ENCODE measurements at regions not wholly inside any gene's neighbourhood (a gene's known extent, or its start where the extent isn't known, plus 50 kb on each side); places are given as distances from the start of the nearest gene placed in this dataset.

DNA sequence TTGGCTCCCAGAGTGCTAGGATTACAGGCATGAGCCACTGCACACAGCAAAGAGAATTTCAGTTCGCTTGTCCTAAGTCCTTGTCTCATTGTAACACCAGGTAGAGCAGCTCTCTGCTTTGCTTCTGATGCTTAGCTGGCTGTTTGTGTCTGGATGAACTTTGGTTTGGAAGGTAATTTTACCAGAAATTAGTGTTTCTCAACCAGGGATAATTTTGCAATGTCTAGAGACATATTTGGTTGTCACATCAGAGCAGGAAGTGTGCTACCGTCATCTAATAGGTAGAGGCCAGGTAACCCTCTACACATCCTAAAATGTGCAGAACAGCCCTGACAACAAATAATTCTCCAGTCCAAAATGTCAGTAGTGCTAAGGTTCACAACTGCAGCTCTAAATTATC lies 108.8 kb downstream of the SNX18 start:
- Histone ChIP-seq H3K4me3 (no peak overlapping the region), H3K36me3 (no peaks in the 10 kb centered on the region), H3K9me3 (no peaks in the 10 kb centered on the region), H3K4me1 (peaks cover 0 to 45% (median 18%) of the 10 kb centered on the region in 4 donors), H3K27me3 (no peaks in the 10 kb centered on the region), H3K27ac (peak overlapping the region; percentile 16 to 85 (median 19))
- DNase-seq (peak in 1 of 3 donors; percentile 56), ATAC-seq (peak; percentile 75 to 86 (median 78))
- WGBS (ENCODE audit: insufficient coverage, low coverage, low lambda C conversion rate, missing lambda C conversion rate), result 22% methylated on average over 2 of the region's 2 CpGs
- TF ChIP-seq, protein P1, sequence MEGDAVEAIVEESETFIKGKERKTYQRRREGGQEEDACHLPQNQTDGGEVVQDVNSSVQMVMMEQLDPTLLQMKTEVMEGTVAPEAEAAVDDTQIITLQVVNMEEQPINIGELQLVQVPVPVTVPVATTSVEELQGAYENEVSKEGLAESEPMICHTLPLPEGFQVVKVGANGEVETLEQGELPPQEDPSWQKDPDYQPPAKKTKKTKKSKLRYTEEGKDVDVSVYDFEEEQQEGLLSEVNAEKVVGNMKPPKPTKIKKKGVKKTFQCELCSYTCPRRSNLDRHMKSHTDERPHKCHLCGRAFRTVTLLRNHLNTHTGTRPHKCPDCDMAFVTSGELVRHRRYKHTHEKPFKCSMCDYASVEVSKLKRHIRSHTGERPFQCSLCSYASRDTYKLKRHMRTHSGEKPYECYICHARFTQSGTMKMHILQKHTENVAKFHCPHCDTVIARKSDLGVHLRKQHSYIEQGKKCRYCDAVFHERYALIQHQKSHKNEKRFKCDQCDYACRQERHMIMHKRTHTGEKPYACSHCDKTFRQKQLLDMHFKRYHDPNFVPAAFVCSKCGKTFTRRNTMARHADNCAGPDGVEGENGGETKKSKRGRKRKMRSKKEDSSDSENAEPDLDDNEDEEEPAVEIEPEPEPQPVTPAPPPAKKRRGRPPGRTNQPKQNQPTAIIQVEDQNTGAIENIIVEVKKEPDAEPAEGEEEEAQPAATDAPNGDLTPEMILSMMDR (IDR thresholded peaks at IDR 0.05), result no peak
- peak; percentile 63 for TF ChIP-seq POLR2A (IDR thresholded peaks at IDR 0.05)
- intact Hi-C loops (cut with DNase I), result no loop called here

DNA sequence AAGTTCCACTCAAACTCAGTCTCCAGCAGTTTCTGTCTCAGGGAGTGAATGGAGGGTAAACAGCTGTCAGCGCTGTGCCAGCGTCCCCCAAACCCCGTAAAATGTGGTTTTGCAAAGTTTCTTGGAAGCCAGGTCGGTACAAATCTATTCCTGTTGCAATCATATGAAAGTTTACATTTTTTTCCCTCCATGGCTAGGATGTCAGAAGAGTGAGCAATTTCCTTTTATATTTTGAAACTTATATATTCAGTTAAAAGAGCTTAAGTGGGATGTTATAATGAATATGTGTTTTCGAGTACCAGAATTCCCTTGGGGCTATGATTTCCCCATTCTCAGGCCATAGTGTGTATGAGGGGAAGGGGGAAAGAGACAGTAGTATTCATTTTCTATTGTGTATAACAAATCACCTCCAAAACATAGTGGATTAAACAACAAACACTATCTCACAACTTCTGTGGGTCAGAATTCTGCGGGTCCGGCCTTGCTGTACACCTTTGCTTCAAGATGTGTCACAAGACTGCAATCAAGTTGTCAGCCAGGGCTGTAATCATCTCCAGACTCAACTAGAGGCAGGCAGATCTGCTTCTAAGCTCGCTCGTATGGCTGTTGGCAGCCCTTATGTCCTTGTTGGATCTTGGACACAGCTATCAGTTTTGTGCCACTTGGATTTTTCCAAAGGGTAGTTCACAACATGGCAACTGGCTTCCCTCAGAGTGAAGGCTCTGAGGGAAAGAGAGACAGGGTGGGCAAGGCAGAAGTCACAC lies 107.4 kb downstream of the SNX18 start:
- Histone ChIP-seq H3K9me3 (no peaks in the 10 kb centered on the region), H3K4me1 (peaks cover 0 to 49% (median 18%) of the 10 kb centered on the region in 4 donors), H3K4me3 (no peak overlapping the region), H3K36me3 (no peaks in the 10 kb centered on the region), H3K27me3 (no peaks in the 10 kb centered on the region), H3K27ac (peak overlapping the region; percentile 8 to 85 (median 16))
- intact Hi-C loops (cut with DNase I), result no loop called here
- no peak for TF ChIP-seq POLR2A (IDR thresholded peaks at IDR 0.05)
- TF ChIP-seq, protein P1 (IDR thresholded peaks at IDR 0.05), result no peak
- WGBS (ENCODE audit: insufficient coverage, low coverage, low lambda C conversion rate, missing lambda C conversion rate), result 67% methylated on average over 9 of the region's 9 CpGs
- DNase-seq (no peak), ATAC-seq (no peak)

DNA sequence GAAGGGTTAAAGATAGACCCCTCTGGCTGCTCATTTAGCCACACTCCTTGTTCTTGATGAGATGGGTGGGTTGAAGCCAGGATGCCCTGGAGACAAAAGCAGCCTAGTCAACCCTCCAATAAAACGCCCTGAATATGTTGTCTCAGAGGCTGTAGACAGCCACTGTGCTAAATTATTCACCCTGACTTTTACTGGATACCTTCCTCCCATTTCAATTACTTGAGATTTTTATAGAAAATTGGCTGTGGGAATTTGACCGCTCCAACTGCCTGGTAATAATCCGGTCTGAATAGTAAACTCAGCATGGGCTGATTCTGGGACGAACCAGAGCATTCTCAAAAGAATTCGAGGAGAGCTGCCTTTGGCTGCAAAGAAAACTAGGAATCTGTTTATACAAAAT lies 104.2 kb downstream of the SNX18 start:
- WGBS (ENCODE audit: insufficient coverage, low coverage, low lambda C conversion rate, missing lambda C conversion rate), result 96% methylated on average over 5 of the region's 5 CpGs
- H3K27ac ChIP-seq, result peak overlapping the region in 1 of 3 donors; percentile 58
- peaks cover 0 to 35% (median 18%) of the 10 kb centered on the region in 4 donors for H3K4me1 ChIP-seq
- intact Hi-C loops (cut with DNase I), result no loop called here
- DNase-seq, result no peak
- no peak for ATAC-seq
- H3K27me3 ChIP-seq, result no peaks in the 10 kb centered on the region
- H3K36me3 ChIP-seq, result no peaks in the 10 kb centered on the region
- no peak overlapping the region for H3K4me3 ChIP-seq
- H3K9me3 ChIP-seq, result no peaks in the 10 kb centered on the region
- TF ChIP-seq POLR2A (IDR thresholded peaks at IDR 0.05), result no peak

DNA sequence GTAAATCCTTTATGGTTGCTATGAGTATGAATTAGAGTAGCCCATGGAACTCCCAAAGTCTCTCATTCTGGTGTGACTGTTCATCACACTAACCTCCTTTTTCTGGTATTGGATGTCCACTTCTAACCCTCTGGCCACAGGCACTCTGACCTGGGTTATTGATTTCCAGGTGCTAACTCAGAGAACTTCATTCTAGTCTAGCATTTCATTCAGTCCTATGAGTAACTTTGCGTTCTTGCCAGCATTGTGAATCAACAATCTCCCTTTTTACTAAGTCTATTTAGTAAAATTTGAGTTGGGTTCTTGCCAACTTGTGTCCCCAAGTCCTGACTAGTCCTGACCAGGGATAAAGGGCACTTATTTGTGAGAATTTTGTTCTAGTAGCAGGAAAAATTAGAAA lies 103.5 kb downstream of the SNX18 start:
- Histone ChIP-seq H3K27ac (peak overlapping the region in 1 of 3 donors; percentile 58), H3K4me1 (peaks cover 0 to 36% (median 19%) of the 10 kb centered on the region in 4 donors), H3K9me3 (no peaks in the 10 kb centered on the region), H3K36me3 (no peaks in the 10 kb centered on the region), H3K4me3 (no peak overlapping the region), H3K27me3 (no peaks in the 10 kb centered on the region)
- no peak for TF ChIP-seq POLR2A (IDR thresholded peaks at IDR 0.05)
- TF ChIP-seq, protein P1 (IDR thresholded peaks at IDR 0.05), result no peak
- ATAC-seq (peak; percentile 74 to 84 (median 80)), DNase-seq (no peak)
- intact Hi-C loops (cut with DNase I), result no loop called here
- 15% methylated on average over 1 of the region's 1 CpG for WGBS (ENCODE audit: insufficient coverage, low coverage, low lambda C conversion rate, missing lambda C conversion rate)

DNA sequence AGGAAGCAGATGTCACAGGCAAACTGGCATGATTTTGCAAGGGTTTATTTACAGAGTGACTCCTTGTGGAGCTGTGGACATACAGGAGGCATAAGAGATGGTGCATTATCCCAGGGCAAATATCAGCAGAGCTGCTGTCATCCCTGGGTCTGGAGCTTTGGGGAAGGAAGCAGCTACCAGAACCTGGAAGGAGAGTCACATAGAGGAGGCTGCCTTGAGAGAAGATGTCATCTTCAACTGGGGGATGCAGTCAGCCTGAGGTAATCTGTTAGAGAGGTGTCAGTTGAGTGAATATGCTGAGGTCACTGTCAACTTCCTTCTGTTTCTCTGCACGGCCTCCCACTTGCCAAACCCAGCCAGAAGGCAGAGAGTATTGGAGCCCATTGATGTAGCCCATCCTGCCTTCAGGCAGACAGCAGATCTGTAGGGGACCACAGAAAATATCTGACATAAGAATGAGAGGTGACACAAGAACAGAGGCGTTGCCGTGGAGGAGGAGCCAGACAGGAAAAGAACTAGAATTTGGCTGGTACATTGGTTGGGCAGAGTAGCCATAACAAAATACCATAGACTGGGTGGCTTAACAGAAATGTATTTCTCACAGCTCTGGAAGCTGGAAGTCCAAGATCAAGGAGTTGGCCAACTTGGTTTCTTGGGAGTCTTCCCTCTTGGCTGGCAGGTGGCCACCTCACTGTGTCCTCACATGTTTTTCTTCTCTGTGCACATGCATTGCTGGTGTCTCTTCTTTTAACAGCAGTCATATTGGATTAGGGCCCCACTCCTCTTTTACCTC lies 102.8 kb downstream of the SNX18 start:
- intact Hi-C loops (cut with DNase I), result no loop called here
- no peak for DNase-seq
- Histone ChIP-seq H3K4me1 (peaks cover 0 to 36% (median 21%) of the 10 kb centered on the region in 4 donors), H3K9me3 (no peaks in the 10 kb centered on the region), H3K27me3 (no peaks in the 10 kb centered on the region), H3K36me3 (no peaks in the 10 kb centered on the region), H3K27ac (peak overlapping the region in 1 of 3 donors; percentile 58), H3K4me3 (no peak overlapping the region)
- no peak for TF ChIP-seq POLR2A (IDR thresholded peaks at IDR 0.05)
- TF ChIP-seq, protein P1 (IDR thresholded peaks at IDR 0.05), result no peak
- peak; percentile 48 to 80 (median 57) for ATAC-seq
- whole genome bisulfite sequencing (ENCODE audit: insufficient coverage, low coverage, low lambda C conversion rate, missing lambda C conversion rate), result 63% methylated on average over 2 of the region's 3 CpGs

Data from right lobe of liver (tissue), 6 donors.